ENCODE measurements at regions not wholly inside any gene's neighbourhood (a gene's known extent, or its start where the extent isn't known, plus 50 kb on each side); places are given as distances from the start of the nearest gene placed in this dataset.

DNA sequence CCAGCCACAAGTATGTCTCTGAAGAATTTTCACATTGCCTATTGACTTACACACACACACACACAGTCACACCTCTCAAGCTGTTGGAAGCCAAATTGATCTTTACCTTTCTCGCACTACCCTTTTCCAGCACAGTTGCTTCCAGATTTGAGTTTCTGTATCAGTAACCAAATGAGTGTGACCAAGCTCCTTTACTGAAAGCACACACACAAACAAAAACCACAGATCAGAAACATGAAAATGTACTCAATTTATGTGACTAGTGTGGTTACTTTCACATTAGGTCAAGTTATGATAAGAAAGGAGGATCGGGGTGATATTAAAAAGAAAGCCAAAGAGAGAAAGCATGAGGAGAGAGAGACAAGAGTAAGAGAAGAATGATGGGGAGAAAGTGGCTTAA lies 993.9 kb upstream of the POU3F3 start:
- TF ChIP-seq, protein P1, sequence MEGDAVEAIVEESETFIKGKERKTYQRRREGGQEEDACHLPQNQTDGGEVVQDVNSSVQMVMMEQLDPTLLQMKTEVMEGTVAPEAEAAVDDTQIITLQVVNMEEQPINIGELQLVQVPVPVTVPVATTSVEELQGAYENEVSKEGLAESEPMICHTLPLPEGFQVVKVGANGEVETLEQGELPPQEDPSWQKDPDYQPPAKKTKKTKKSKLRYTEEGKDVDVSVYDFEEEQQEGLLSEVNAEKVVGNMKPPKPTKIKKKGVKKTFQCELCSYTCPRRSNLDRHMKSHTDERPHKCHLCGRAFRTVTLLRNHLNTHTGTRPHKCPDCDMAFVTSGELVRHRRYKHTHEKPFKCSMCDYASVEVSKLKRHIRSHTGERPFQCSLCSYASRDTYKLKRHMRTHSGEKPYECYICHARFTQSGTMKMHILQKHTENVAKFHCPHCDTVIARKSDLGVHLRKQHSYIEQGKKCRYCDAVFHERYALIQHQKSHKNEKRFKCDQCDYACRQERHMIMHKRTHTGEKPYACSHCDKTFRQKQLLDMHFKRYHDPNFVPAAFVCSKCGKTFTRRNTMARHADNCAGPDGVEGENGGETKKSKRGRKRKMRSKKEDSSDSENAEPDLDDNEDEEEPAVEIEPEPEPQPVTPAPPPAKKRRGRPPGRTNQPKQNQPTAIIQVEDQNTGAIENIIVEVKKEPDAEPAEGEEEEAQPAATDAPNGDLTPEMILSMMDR (IDR thresholded peaks at IDR 0.05): no peak
- no peak for TF ChIP-seq POLR2A (IDR thresholded peaks at IDR 0.05)
- no peak for TF ChIP-seq POLR2AphosphoS5 (IDR thresholded peaks at IDR 0.05)
- no peak for TF ChIP-seq EP300 (IDR thresholded peaks at IDR 0.05)
